Calu3 (cell line): ENCODE measurements at regions not wholly inside any gene's neighbourhood (a gene's known extent, or its start where the extent isn't known, plus 50 kb on each side); places are given as distances from the start of the nearest gene placed in this dataset.

ENCODE experiments used
- BruUV-seq: library from RNA; stranded (reverse); fragments of 400-500 nt; replicated peaks from 2 replicates; lab custom pipeline; 2021; lab: Mats Ljungman, UMichigan
- CTCF ChIA-PET: fragments of 300-600 bp; sonication (Branson Sonifier 250); formaldehyde crosslinking; loops from one replicate; lab custom pipeline; 2022; ENCODE audit warnings: antibody characterized with exemption; lab: Charles Lee
- DNase-seq: peaks from one replicate; pipeline ENCODE4 v3.0.0; 2022
- H3K27ac Mint-ChIP-seq: one replicate; pipeline ENCODE4 v1.8.0; 2022; ENCODE audit warnings: mixed read lengths; ENCODE audit not compliant: unreplicated experiment
- H3K27me3 Mint-ChIP-seq: one replicate; pipeline ENCODE4 v1.8.0; 2022; ENCODE audit warnings: mixed read lengths; ENCODE audit not compliant: unreplicated experiment
- H3K36me3 Mint-ChIP-seq: one replicate; pipeline ENCODE4 v1.8.0; 2022; ENCODE audit warnings: mild to moderate bottlenecking, moderate library complexity, mixed read lengths; ENCODE audit not compliant: insufficient read depth, unreplicated experiment
- H3K4me1 Mint-ChIP-seq: one replicate; pipeline ENCODE4 v1.8.0; 2022; ENCODE audit warnings: mild to moderate bottlenecking, low read depth, mixed read lengths; ENCODE audit not compliant: unreplicated experiment
- H3K4me3 Mint-ChIP-seq: one replicate; pipeline ENCODE4 v1.8.0; 2022; ENCODE audit warnings: mild to moderate bottlenecking, low read depth, moderate library complexity, mixed read lengths; ENCODE audit not compliant: unreplicated experiment
- H3K9me3 Mint-ChIP-seq: one replicate; pipeline ENCODE4 v1.8.0; 2022; ENCODE audit warnings: low read depth, mixed read lengths; ENCODE audit not compliant: unreplicated experiment
- CTCF ChIP-seq: fragments of 200-600 bp; IDR thresholded peaks from one replicate; pipeline ENCODE4 v1.8.0; 2022; ENCODE audit warnings: antibody characterized with exemption; ENCODE audit not compliant: unreplicated experiment
- intact Hi-C: fragments of 100-400 bp; cut with micrococcal nuclease; formaldehyde crosslinking; loops from one replicate; pipeline ENCODE4 v1.10.0; 2022; ENCODE audit not compliant: unreplicated experiment

GRCh38 chr9:113694912-113695311 is 181.2 kb upstream of the ZNF618 start:
- no peaks in the 10 kb centered on the region for H3K36me3 Mint-ChIP-seq
- BruUV-seq: no TSS peak
- H3K27ac Mint-ChIP-seq: no peak overlapping the region
- no peak for DNase-seq
- peaks cover 3% of the 10 kb centered on the region for H3K9me3 Mint-ChIP-seq
- no peak overlapping the region for H3K4me3 Mint-ChIP-seq
- TF ChIP-seq CTCF: no peak
- CTCF ChIA-PET: no interaction called here
- peaks cover 55% of the 10 kb centered on the region for H3K27me3 Mint-ChIP-seq
- intact Hi-C loops: no loop called here
- no peaks in the 10 kb centered on the region for H3K4me1 Mint-ChIP-seq

- Mint-ChIP-seq H3K4me1 (no peaks in the 10 kb centered on the region), H3K27ac (no peak overlapping the region), H3K4me3 (no peak overlapping the region), H3K9me3 (peaks cover 3% of the 10 kb centered on the region), H3K36me3 (no peaks in the 10 kb centered on the region), H3K27me3 (peaks cover 52% of the 10 kb centered on the region)
- intact Hi-C loops: no loop called here
- CTCF ChIA-PET: no interaction called here
- TF ChIP-seq CTCF: no peak
- no TSS peak for BruUV-seq
- DNase-seq: no peak
These were observed 180.7 kb upstream of the ZNF618 start for GRCh38 chr9:113695440-113695851.

- CTCF ChIA-PET: no interaction called here
- no peak overlapping the region for H3K27ac Mint-ChIP-seq
- H3K4me3 Mint-ChIP-seq: no peak overlapping the region
- DNase-seq: no peak
- H3K4me1 Mint-ChIP-seq: no peaks in the 10 kb centered on the region
- H3K9me3 Mint-ChIP-seq: peaks cover 3% of the 10 kb centered on the region
- BruUV-seq: no TSS peak
- no peak for TF ChIP-seq CTCF
- H3K36me3 Mint-ChIP-seq: no peaks in the 10 kb centered on the region
- peaks cover 52% of the 10 kb centered on the region for H3K27me3 Mint-ChIP-seq
- intact Hi-C loops: no loop called here
These were observed 180.2 kb upstream of the ZNF618 start for GRCh38 chr9:113695901-113696300.

- no TSS peak for BruUV-seq
- DNase-seq: no peak
- no peaks in the 10 kb centered on the region for H3K9me3 Mint-ChIP-seq
- H3K4me1 Mint-ChIP-seq: no peaks in the 10 kb centered on the region
- TF ChIP-seq CTCF: no peak
- H3K27me3 Mint-ChIP-seq: peaks cover 18% of the 10 kb centered on the region
- H3K4me3 Mint-ChIP-seq: no peak overlapping the region
- no peaks in the 10 kb centered on the region for H3K36me3 Mint-ChIP-seq
- intact Hi-C loops: no loop called here
- no peak overlapping the region for H3K27ac Mint-ChIP-seq
- CTCF ChIA-PET: no interaction called here
These were observed 174.0 kb upstream of the ZNF618 start for GRCh38 chr9:113701774-113702755.
